ENCODE measurements at regions not wholly inside any gene's neighbourhood (a gene's known extent, or its start where the extent isn't known, plus 50 kb on each side); places are given as distances from the start of the nearest gene placed in this dataset.

GRCh38 chr7:67678419-67678818 lies 681.8 kb downstream of the TYW1 start:
- H3K4me2 ChIP-seq (ENCODE audit: low read depth, low read length): no peak overlapping the region
- ChIA-PET CTCF (no interaction called here), POLR2A (ENCODE audit: unreplicated experiment) (no interaction called here)
- H4K20me1 ChIP-seq (ENCODE audit: insufficient read depth, low read length): no peaks in the 10 kb centered on the region
- no peak overlapping the region for H3K4ac ChIP-seq (ENCODE audit: low read depth, low read length)
- H2AK9ac ChIP-seq (replicated peaks; ENCODE audit: low read depth, low read length, poor library complexity): no peak overlapping the region
- H2BK5ac ChIP-seq (ENCODE audit: low read depth, low read length, poor library complexity, severe bottlenecking): no peak overlapping the region
- H3K27ac ChIP-seq (ENCODE audit: insufficient read depth, low read length): no peak overlapping the region
- H4K5ac ChIP-seq (ENCODE audit: low read depth, low read length): no peak overlapping the region
- H2AK5ac ChIP-seq (ENCODE audit: low read depth, low read length): no peak overlapping the region
- DNase-seq (no peak), ATAC-seq (ENCODE audit: low read depth) (no peak)
- no peak overlapping the region for H2BK15ac ChIP-seq (ENCODE audit: low read depth, low read length)
- H3K4me1 ChIP-seq (ENCODE audit: control insufficient read depth, insufficient read depth, low read length): no peaks in the 10 kb centered on the region
- no peak overlapping the region for H3K56ac ChIP-seq (ENCODE audit: extremely low read depth, insufficient read depth, low read length)
- H3K9me3 ChIP-seq (ENCODE audit: control insufficient read depth, insufficient read depth, low read length): peaks cover 20% of the 10 kb centered on the region
- no peak overlapping the region for H3K4me3 ChIP-seq (ENCODE audit: insufficient read depth, low read depth, low read length)
- in situ Hi-C loops (cut with MboI; ENCODE audit: low sequenced_read_pairs): no loop called here
- no peak overlapping the region for H3K18ac ChIP-seq (ENCODE audit: low read depth, low read length)
- H3K36me3 ChIP-seq (ENCODE audit: control insufficient read depth, insufficient read depth, low read length): no peaks in the 10 kb centered on the region
- no peaks in the 10 kb centered on the region for H3K27me3 ChIP-seq (ENCODE audit: control insufficient read depth, insufficient read depth, low read length)
- BruUV-seq (replicated peaks): no TSS peak
- H3K9me1 ChIP-seq (ENCODE audit: insufficient read depth, low read length): no peaks in the 10 kb centered on the region
- H2BK20ac ChIP-seq (ENCODE audit: low read depth, low read length): no peak overlapping the region
- H2BK120ac ChIP-seq (ENCODE audit: low read depth, low read length): no peak overlapping the region
- H4K91ac ChIP-seq (ENCODE audit: insufficient read depth, low read depth, low read length): no peak overlapping the region
- no peak overlapping the region for H2AFZ ChIP-seq (replicated peaks; ENCODE audit: low read length, poor library complexity)
- WGBS, 2 experiments (ENCODE audit: extremely low coverage in 2 of 2, insufficient read length in 1 of 2): 18% methylated on average over 2 of the region's 4 CpGs; no CpG with 5 or more reads in 1 of the 2 experiments
- TF ChIP-seq USF2 (IDR thresholded peaks at IDR 0.05; ENCODE audit: low read depth, low read length) (no peak), ELK1 (IDR thresholded peaks at IDR 0.05; ENCODE audit: borderline replicate concordance, low read depth, low read length) (no peak), RAD21 (IDR thresholded peaks at IDR 0.05; ENCODE audit: low read length) (no peak), POLR2A (IDR thresholded peaks at IDR 0.05; ENCODE audit: low read depth, low read length) (no peak), RFX5 (IDR thresholded peaks at IDR 0.05; ENCODE audit: low read depth, low read length) (no peak), RCOR1 (IDR thresholded peaks at IDR 0.05; ENCODE audit: insufficient replicate concordance, low read length) (no peak)
- intact Hi-C loops (cut with micrococcal nuclease): no loop called here
- H4K8ac ChIP-seq (ENCODE audit: low read depth in 2 of 2, low read length in 2 of 2): no peak overlapping the region
- H3K23ac ChIP-seq (ENCODE audit: low read depth, low read length): no peak overlapping the region
- H3K9ac ChIP-seq (ENCODE audit: low read depth, low read length): no peak overlapping the region
- no peaks in the 10 kb centered on the region for H3K79me1 ChIP-seq (ENCODE audit: low read depth in 1 of 2, low read length in 2 of 2)
- no peak overlapping the region for H3K14ac ChIP-seq (replicated peaks; ENCODE audit: low read depth, low read length)
- dilution Hi-C loops (cut with HindIII; ENCODE audit: low sequenced_read_pairs, unreplicated experiment): no loop called here

Data from IMR-90 (cell line).